NCI-H526 (cell line): ENCODE measurements at regions not wholly inside any gene's neighbourhood (a gene's known extent, or its start where the extent isn't known, plus 50 kb on each side); places are given as distances from the start of the nearest gene placed in this dataset.

Experiments used
- DNase-seq, 2 experiments: peaks; one replicate each; lab custom pipeline; 2025; lab: John Stamatoyannopoulos, UW

- DNase-seq: no peak
These were observed 209.4 kb downstream of the DTWD2 start for GRCh38 chr5:118778941-118779340.

GRCh38 chr5:118777189-118777736 lies 211.1 kb downstream of the DTWD2 start:
- DNase-seq: no peak

- DNase-seq: no peak
These were observed 211.6 kb downstream of the DTWD2 start for GRCh38 chr5:118776755-118777154.

GRCh38 chr5:118775790-118776499 lies 212.4 kb downstream of the DTWD2 start:
- no peak for DNase-seq

- DNase-seq: no peak
These were observed 219.7 kb downstream of the DTWD2 start for GRCh38 chr5:118768607-118769175.

- no peak for DNase-seq
These were observed 226.1 kb downstream of the DTWD2 start for GRCh38 chr5:118762291-118762690.

GRCh38 chr5:118761814-118762213 lies 226.5 kb downstream of the DTWD2 start:
- DNase-seq: no peak

- no peak for DNase-seq
These were observed 235.4 kb downstream of the DTWD2 start for GRCh38 chr5:118752969-118753368.

- DNase-seq: no peak
These were observed 252.0 kb downstream of the DTWD2 start for GRCh38 chr5:118736396-118736795.

GRCh38 chr5:118733394-118733793 lies 255.0 kb downstream of the DTWD2 start:
- DNase-seq: no peak

GRCh38 chr5:118728191-118728590 lies 260.2 kb downstream of the DTWD2 start:
- peak in 1 of 2 experiments; percentile 20 for DNase-seq

GRCh38 chr5:118726891-118727290 lies 261.5 kb downstream of the DTWD2 start:
- DNase-seq: no peak

GRCh38 chr5:118723021-118723338 lies 265.4 kb downstream of the DTWD2 start:
- DNase-seq: no peak

GRCh38 chr5:118722122-118723020 lies 266.0 kb downstream of the DTWD2 start:
- no peak for DNase-seq

- DNase-seq: no peak
These were observed 276.6 kb downstream of the DTWD2 start for GRCh38 chr5:118711727-118712126.

GRCh38 chr5:118705959-118706667 lies 282.2 kb downstream of the DTWD2 start:
- no peak for DNase-seq

GRCh38 chr5:118703241-118703640 lies 285.1 kb downstream of the DTWD2 start:
- DNase-seq: no peak

- DNase-seq: no peak
These were observed 286.6 kb downstream of the DTWD2 start for GRCh38 chr5:118701791-118702190.

- no peak for DNase-seq
These were observed 287.8 kb downstream of the DTWD2 start for GRCh38 chr5:118700510-118700909.

- DNase-seq: peak in 1 of 2 experiments; percentile 16
These were observed 289.6 kb downstream of the DTWD2 start for GRCh38 chr5:118698774-118699173.

GRCh38 chr5:118696076-118696475 lies 292.3 kb downstream of the DTWD2 start:
- no peak for DNase-seq

- DNase-seq: no peak
These were observed 295.5 kb downstream of the DTWD2 start for GRCh38 chr5:118692811-118693342.
